ENCODE measurements at regions not wholly inside any gene's neighbourhood (a gene's known extent, or its start where the extent isn't known, plus 50 kb on each side); places are given as distances from the start of the nearest gene placed in this dataset.

- WGBS (ENCODE audit: extremely low coverage, insufficient read length, low lambda C conversion rate) = no CpG with 5 or more reads among the region's 3 CpGs
- Histone ChIP-seq H4K91ac (ENCODE audit: insufficient read length, low read depth, low read length) (no peak overlapping the region), H3K23me2 (ENCODE audit: insufficient read length, low read depth, low read length, poor library complexity, severe bottlenecking) (no peaks in the 10 kb centered on the region), H4K20me1 (ENCODE audit: control insufficient read depth, insufficient read depth, insufficient read length) (no peaks in the 10 kb centered on the region), H3K27ac (ENCODE audit: insufficient read length, low read depth, low read length) (no peak overlapping the region), H2BK15ac (ENCODE audit: low read depth, low read length) (no peak overlapping the region), H2BK5ac (ENCODE audit: insufficient read length, low read length) (no peak overlapping the region), H3K9ac (ENCODE audit: extremely low read depth, insufficient read length, low read length) (no peak overlapping the region), H3K79me2 (ENCODE audit: insufficient read depth, low read length) (no peaks in the 10 kb centered on the region), H3K18ac (ENCODE audit: insufficient read length, low read depth, low read length) (no peak overlapping the region), H3K4me1 (ENCODE audit: insufficient read depth, low read length) (no peaks in the 10 kb centered on the region), H3K4ac (ENCODE audit: low read depth, low read length) (no peak overlapping the region), H4K5ac (ENCODE audit: insufficient read length, low read depth, low read length) (no peak overlapping the region), H3K14ac (ENCODE audit: insufficient read depth, low read length) (no peak overlapping the region), H2AFZ (ENCODE audit: low read length) (no peak overlapping the region), H3K23ac (ENCODE audit: insufficient read length, low read depth, low read length) (no peak overlapping the region), H2BK12ac (ENCODE audit: insufficient read length, low read depth, low read length) (no peak overlapping the region), H2AK5ac (ENCODE audit: insufficient read length, low read length) (no peak overlapping the region), H3K79me1 (ENCODE audit: insufficient read depth, low read depth, low read length, poor library complexity, severe bottlenecking) (no peaks in the 10 kb centered on the region), H2BK120ac (ENCODE audit: low read depth, low read length, poor library complexity, severe bottlenecking) (no peak overlapping the region), H3K4me2 (ENCODE audit: insufficient read depth, insufficient read length, low read length) (no peak overlapping the region), H4K8ac (replicated peaks; ENCODE audit: insufficient read length, low read depth, low read length) (no peak overlapping the region), H3K27me3 (ENCODE audit: insufficient read depth, low read length) (no peaks in the 10 kb centered on the region), H3K9me3 (ENCODE audit: control insufficient read depth, low read depth, low read length) (no peaks in the 10 kb centered on the region), H3T11ph (ENCODE audit: low read length) (no peak overlapping the region), H2BK20ac (ENCODE audit: low read depth, low read length, poor library complexity, severe bottlenecking) (no peak overlapping the region), H3K56ac (ENCODE audit: insufficient read length, low read depth, low read length) (no peak overlapping the region)
- H3K4me1 Mint-ChIP-seq = no peaks in the 10 kb centered on the region
- H3K9me3 Mint-ChIP-seq = peaks cover 21 to 56% of the 10 kb centered on the region in 2 experiments
- TF ChIP-seq CTCF (conservative IDR thresholded peaks at IDR 0.05) = no peak
- DNase-seq = no peak
- no peak overlapping the region for H3K27ac Mint-ChIP-seq
- peaks cover 0 to 5% (median 0%) of the 10 kb centered on the region in 3 experiments; a peak in 3 of 7 replicates for H3K36me3 Mint-ChIP-seq (ENCODE audit: insufficient read depth in 1 of 3, low read depth in 3 of 3)
- peaks cover 4% of the 10 kb centered on the region for H3K27me3 Mint-ChIP-seq (ENCODE audit: low read depth)
- H3K4me3 Mint-ChIP-seq = no peak overlapping the region
Observed at GRCh38 chr7:4575254-4575653, 106.8 kb upstream of the FOXK1 start.

Data from H9 (cell line).